WERI-Rb-1 (cell line): ENCODE measurements at regions not wholly inside any gene's neighbourhood (a gene's known extent, or its start where the extent isn't known, plus 50 kb on each side); places are given as distances from the start of the nearest gene placed in this dataset.

Source experiments
- DNase-seq: peaks from one replicate; pipeline ENCODE4 v3.0.0-alpha.2; 2020
- H3K27ac ChIP-seq: fragments of 250-450 bp; sonication (Bioruptor Pico); 2 replicates; pipeline ENCODE4 v1.5.1; 2020; ENCODE audit warnings: mild to moderate bottlenecking, moderate library complexity
- H3K27me3 ChIP-seq: fragments of 250-450 bp; sonication (Bioruptor Pico); 2 replicates; pipeline ENCODE4 v1.5.1; 2021; ENCODE audit warnings: mild to moderate bottlenecking, low read depth, moderate library complexity; ENCODE audit not compliant: insufficient read depth, severe bottlenecking
- H3K36me3 ChIP-seq: fragments of 250-450 bp; sonication (Bioruptor Pico); 2 replicates; pipeline ENCODE4 v1.5.1; 2020; ENCODE audit warnings: mild to moderate bottlenecking, moderate library complexity
- H3K4me3 ChIP-seq: 2 replicates; pipeline ENCODE4 v1.5.1; 2011; ENCODE audit warnings: low read depth, mild to moderate bottlenecking, control low read depth, low read length
- H3K9me3 ChIP-seq: fragments of 250-450 bp; sonication (Bioruptor Pico); 2 replicates; pipeline ENCODE4 v1.5.1; 2021; ENCODE audit warnings: mild to moderate bottlenecking, moderate library complexity; ENCODE audit not compliant: severe bottlenecking
- TF ChIP-seq, protein P1 (sequence below): IDR thresholded peaks from 2 replicates; pipeline ENCODE4 v1.5.1; 2011; ENCODE audit warnings: low read depth, mild to moderate bottlenecking, control low read depth, inconsistent platforms, low read length

DNA sequence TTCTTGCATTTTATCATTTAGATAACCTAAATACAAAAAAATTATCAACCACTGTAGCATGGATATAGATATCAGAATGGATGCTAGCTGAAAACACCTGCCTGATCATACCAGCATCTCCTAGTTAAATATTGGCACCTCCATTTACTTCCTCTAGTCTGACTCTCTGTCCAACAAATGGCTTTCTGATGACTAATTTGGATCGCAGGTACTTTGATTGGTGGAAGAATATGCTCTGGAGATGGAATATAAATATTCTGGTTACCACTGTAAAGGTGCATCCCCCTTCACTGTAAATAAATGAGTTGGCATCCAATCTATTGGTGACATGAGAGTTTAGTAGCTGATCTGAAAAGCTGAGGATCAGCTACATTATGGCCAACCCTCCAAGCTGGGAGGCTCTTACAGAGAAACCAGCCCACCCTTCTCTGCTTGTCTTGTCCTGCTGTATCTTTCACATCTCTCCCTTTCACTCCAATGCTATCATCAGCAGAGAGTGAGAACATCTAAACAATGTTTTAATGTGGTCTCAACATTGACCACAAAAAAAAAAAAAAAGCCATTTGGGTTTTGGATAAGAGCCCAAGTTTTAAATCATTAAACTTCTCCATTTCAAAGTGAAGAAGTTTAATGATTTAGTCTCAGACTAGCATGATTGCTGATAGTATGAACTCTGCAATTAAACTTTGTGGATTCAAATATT lies 90.5 kb downstream of the PMAIP1 start:
- no peak for DNase-seq
- Histone ChIP-seq H3K36me3 (no peaks in the 10 kb centered on the region), H3K4me3 (no peak overlapping the region), H3K27me3 (no peaks in the 10 kb centered on the region), H3K27ac (no peak overlapping the region), H3K9me3 (no peaks in the 10 kb centered on the region)
- TF ChIP-seq, protein P1, sequence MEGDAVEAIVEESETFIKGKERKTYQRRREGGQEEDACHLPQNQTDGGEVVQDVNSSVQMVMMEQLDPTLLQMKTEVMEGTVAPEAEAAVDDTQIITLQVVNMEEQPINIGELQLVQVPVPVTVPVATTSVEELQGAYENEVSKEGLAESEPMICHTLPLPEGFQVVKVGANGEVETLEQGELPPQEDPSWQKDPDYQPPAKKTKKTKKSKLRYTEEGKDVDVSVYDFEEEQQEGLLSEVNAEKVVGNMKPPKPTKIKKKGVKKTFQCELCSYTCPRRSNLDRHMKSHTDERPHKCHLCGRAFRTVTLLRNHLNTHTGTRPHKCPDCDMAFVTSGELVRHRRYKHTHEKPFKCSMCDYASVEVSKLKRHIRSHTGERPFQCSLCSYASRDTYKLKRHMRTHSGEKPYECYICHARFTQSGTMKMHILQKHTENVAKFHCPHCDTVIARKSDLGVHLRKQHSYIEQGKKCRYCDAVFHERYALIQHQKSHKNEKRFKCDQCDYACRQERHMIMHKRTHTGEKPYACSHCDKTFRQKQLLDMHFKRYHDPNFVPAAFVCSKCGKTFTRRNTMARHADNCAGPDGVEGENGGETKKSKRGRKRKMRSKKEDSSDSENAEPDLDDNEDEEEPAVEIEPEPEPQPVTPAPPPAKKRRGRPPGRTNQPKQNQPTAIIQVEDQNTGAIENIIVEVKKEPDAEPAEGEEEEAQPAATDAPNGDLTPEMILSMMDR: no peak

DNA sequence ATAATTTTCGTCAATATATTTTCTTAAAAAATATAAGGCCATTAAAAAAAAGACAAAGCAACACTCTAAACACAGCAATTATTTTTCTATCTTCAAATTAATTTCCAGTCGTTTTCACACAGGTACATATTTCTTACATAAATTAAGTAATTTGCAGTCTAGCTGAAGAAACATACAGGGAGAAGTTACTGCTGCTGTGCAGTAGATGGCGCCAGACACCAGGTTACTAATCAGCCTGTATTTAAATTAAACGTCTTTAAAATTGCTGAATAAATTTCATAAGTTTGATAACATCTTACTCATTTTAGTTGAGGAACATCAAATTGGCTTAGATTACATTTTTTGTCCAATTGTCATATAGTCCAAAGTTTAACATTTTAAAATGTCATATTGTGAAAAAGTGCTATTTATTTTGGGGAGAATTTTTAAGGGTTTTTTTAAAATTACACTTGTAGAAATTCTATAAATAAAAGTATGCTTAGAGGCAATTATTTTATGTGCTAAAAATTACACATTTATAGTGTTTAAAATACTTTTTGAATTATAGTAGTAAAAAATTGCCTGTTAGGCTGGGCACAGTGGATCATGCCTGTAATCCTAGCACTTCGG lies 88.4 kb downstream of the PMAIP1 start:
- TF ChIP-seq, protein P1: peak; percentile 65
- H3K36me3 ChIP-seq: no peaks in the 10 kb centered on the region
- no peak overlapping the region for H3K27ac ChIP-seq
- no peak overlapping the region for H3K4me3 ChIP-seq
- H3K9me3 ChIP-seq: no peaks in the 10 kb centered on the region
- no peaks in the 10 kb centered on the region for H3K27me3 ChIP-seq
- DNase-seq: peak; percentile 46

DNA sequence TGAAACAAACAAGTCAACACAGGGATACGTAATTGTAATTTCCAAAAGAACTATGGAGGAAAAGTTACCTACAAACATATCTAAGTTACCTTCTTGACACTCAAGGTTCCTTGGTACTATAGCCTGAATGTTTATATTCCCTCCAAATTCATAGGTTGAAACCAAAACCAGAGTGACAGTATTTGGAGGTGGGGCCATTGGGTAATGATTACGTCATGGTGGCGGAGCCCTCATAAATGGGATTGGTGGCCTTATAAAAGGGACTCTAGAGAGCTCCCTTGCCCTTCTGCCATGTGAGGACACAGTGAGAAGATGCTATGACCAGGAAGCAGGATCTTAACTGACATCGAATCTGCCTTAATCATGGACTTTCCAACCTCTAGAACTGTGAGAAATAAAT lies 87.3 kb downstream of the PMAIP1 start:
- TF ChIP-seq, protein P1: no peak
- H3K9me3 ChIP-seq: peaks cover 3% of the 10 kb centered on the region
- no peaks in the 10 kb centered on the region for H3K36me3 ChIP-seq
- no peak for DNase-seq
- no peaks in the 10 kb centered on the region for H3K27me3 ChIP-seq
- no peak overlapping the region for H3K4me3 ChIP-seq
- H3K27ac ChIP-seq: no peak overlapping the region

DNA sequence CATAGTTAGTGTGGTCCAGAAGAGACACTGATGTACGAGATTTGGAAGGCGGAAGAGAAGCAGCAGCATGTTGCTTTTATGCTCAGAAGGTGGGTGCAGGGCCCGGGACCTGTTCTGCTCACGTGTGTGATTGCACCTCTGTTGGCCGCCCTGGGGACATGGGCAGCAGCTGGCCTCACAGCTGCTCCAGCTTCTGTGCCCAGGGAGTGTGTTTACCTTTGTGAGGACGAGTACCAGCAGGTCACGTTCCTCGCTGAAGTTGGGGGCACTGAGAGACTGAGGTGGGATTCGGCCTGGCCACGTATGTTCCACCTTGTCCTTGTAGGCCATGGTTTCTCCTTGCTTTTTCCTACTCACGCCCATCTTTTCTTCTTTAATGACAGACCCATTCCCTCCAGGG lies 86.3 kb downstream of the PMAIP1 start:
- H3K27me3 ChIP-seq: no peaks in the 10 kb centered on the region
- DNase-seq: no peak
- H3K36me3 ChIP-seq: no peaks in the 10 kb centered on the region
- H3K27ac ChIP-seq: no peak overlapping the region
- H3K4me3 ChIP-seq: no peak overlapping the region
- H3K9me3 ChIP-seq: peaks cover 3% of the 10 kb centered on the region
- TF ChIP-seq, protein P1: no peak

DNA sequence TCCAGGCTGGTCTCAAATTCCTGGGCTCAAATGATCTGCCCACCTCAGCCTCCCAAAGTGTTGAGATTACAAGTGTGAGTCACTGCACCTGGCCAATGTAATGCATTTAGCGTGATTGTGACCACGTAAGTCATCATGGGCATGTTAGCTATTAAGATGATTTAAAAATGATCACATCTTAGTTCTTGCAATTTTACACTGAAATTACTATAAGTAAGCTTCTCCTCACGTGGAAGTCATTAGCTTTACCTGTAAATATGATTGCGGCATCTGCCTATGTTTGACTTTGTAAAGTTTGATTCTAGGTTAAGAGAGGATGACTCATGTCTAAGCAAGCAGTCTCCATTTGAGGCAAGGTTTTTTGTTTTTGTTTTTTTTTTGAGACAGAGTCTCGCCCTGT lies 85.5 kb downstream of the PMAIP1 start:
- Histone ChIP-seq H3K27ac (no peak overlapping the region), H3K4me3 (no peak overlapping the region), H3K9me3 (peaks cover 3% of the 10 kb centered on the region), H3K36me3 (no peaks in the 10 kb centered on the region), H3K27me3 (no peaks in the 10 kb centered on the region)
- TF ChIP-seq, protein P1: no peak
- no peak for DNase-seq
